Uterus (tissue), 2 donors: ENCODE measurements at regions not wholly inside any gene's neighbourhood (a gene's known extent, or its start where the extent isn't known, plus 50 kb on each side); places are given as distances from the start of the nearest gene placed in this dataset.

Experiments
- CTCF ChIP-seq, 4 experiments: fragments of 200-600 bp in 2 of 4; fragments of 450-650 bp in 2 of 4; sonication (generic) in 2 of 4; IDR thresholded peaks; one replicate each; pipeline ENCODE4 v1.5.1; 2016 to 2019; ENCODE audit warnings: antibody characterized with exemption in 4 of 4, mild to moderate bottlenecking in 2 of 4, moderate library complexity in 1 of 4
- POLR2A ChIP-seq, 2 donors: fragments of 450-650 bp; IDR thresholded peaks; one replicate each; pipeline ENCODE4 v1.6.1; 2016; ENCODE audit warnings: antibody characterized with exemption in 2 of 2, mild to moderate bottlenecking in 1 of 2, moderate library complexity in 1 of 2

GRCh38 chr2:19723021-19723420 lies 178.8 kb downstream of the TTC32 start:
- TF ChIP-seq CTCF (IDR thresholded peaks at IDR 0.05) = no peak
- TF ChIP-seq POLR2A (IDR thresholded peaks at IDR 0.05) = no peak
